Activated T-cell treated with anti-CD3 and anti-CD28 coated beads for 48 hours (primary cell): ENCODE measurements at regions not wholly inside any gene's neighbourhood (a gene's known extent, or its start where the extent isn't known, plus 50 kb on each side); places are given as distances from the start of the nearest gene placed in this dataset.
"Not testable (repeated sequence)": the region's sequence is repeated elsewhere in the genome, so short reads cannot be mapped to it uniquely, and the experiment has no call there.

Source experiments
- DNase-seq: peaks from one replicate; pipeline ENCODE4 v3.0.0-alpha.2; 2020; ENCODE audit warnings: low read depth

DNA sequence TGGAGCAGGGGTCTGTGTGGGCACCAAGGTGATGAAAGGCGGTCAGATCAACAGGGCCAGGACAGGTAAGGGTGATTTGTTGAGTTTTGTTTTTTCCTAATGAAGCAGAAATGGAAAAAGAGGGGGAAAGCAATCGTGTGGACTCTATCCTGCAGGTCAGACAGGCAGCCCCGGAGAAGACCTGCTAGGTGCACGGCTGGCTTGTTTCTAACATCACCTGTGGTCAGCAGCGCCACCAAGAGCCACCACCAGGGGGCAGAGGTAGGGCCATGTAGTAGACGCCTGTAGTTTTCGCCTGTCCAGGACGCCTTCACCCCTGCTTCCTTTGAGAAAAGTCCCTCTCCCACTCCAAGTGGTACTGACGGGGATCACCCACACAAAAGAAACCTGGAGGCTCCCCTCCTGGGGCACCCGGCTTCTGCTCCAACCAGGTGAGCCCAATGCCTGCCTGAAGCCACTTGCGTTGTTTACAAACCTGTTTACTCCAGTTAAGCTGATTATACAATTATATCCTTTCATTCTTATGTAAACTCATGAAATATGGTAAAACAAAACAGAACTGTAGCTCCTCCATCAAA, 54.2 kb upstream of the SEC14L1 start:
- DNase-seq, result peak; percentile 78

GRCh38 chr17:77087650-77088454, 52.9 kb upstream of the SEC14L1 start:
- no peak for DNase-seq

DNA sequence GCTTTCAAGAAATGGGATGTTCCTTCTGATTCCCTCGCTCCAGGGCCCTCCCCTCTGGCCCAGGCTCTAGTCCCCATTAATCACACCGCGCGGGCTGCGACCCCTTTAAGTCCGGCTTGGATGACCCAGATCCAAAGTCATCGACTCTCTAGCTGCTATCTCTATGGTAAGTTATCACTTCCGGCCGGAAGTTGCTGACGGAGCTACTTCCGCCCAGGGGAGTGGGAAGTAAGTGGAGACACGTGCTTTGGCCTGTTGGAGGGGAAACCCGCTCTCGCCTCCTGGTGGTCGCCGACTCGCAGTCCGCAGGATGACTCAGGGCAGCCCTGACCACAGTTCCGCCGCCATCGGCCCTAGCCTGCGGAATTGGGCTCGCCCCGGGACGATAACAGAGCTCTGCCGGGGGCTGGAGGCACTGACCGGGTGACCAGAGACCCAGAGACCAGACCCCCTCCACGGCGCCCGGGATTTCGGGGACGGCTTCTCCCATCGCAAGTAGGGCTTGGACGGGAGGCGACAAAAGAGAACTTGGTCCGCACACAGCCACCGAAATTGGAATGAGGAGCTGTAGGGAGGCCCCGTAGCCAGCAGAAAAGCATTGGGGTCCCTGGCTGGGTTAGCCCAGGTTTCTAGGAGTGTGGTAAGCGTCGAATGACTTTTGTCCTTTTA, 52.2 kb upstream of the SEC14L1 start:
- peak; percentile 83 for DNase-seq

DNA sequence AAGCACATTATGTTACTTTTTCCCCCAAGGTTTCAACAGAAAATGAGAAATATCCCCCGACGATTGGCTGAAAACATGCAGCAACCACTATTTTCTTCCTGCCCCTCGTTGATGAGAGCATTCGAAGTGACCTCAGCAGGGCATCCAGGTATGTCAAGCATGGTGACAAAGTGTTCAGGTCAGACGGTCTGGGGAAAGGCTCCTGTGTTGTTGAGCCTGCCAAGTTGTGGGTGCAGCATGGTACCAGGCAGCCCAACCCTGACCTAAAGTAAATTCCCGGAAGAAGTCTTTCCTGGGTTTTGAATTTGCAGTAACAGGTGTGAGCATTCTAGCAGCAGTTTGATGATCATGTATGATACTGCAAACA, 51.7 kb upstream of the SEC14L1 start:
- no peak for DNase-seq

- DNase-seq, result not testable (repeated sequence)
These were observed 50.8 kb upstream of the SEC14L1 start for GRCh38 chr17:77089949-77090348.

DNA sequence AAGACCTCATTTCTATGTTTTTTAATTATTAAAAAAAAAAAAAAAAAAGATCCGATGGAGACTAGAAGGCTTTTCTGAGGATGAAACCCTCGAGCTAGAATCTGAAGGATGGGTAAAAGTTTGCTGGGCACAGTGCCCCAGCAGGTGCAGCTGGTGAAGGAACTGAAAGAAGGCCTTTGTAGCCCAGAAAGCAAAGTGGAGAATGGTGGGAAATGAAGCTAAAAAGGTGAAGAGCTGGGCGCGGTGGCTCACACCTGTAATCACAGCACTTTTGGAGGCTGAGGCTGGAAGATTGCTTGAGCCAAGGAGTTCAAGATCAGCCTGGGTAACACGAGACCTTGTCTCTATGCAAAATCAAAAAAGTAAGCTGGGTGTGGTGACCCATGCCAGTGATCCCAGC, 50.3 kb upstream of the SEC14L1 start:
- DNase-seq, result no peak
